HEK293 (cell line): ENCODE measurements at regions not wholly inside any gene's neighbourhood (a gene's known extent, or its start where the extent isn't known, plus 50 kb on each side); places are given as distances from the start of the nearest gene placed in this dataset.

Experiments
- CTCF ChIA-PET: fragments of 350-600 bp; formaldehyde crosslinking; extraction: SDS; loops from one replicate; lab custom pipeline; 2021; ENCODE audit warnings: antibody characterized with exemption; lab: Yijun Ruan, JAX
- POLR2A ChIA-PET: fragments of 300-600 bp; formaldehyde crosslinking; extraction: SDS; loops from one replicate; lab custom pipeline; 2020; ENCODE audit warnings: antibody characterized with exemption, inconsistent platforms; lab: Yijun Ruan, JAX
- H3K27ac ChIP-seq: fragments of 200-500 bp; sonication (Bioruptor generic); 2 replicates; pipeline ENCODE4 v1.5.1; 2014; ENCODE audit warnings: low read depth, low read length, control low read depth, inconsistent platforms; ENCODE audit errors: extremely low read depth
- H3K36me3 ChIP-seq, 2 experiments: fragments of 200-500 bp in 1 of 2; sonication (Bioruptor generic) in 1 of 2; 1 replicate in 1 of 2; 2 replicates in 1 of 2; pipeline ENCODE4 v1.5.1; 2014 to 2017; ENCODE audit warnings: inconsistent platforms in 2 of 2, low read length in 2 of 2; ENCODE audit not compliant: control insufficient read depth in 2 of 2, insufficient read depth in 1 of 2
- H3K4me1 ChIP-seq: fragments of 200-500 bp; sonication (Bioruptor generic); 2 replicates; pipeline ENCODE4 v1.5.1; 2014; ENCODE audit warnings: mild to moderate bottlenecking, low read length, inconsistent platforms; ENCODE audit not compliant: control insufficient read depth, insufficient read depth
- H3K4me3 ChIP-seq: 2 replicates; pipeline ENCODE4 v1.5.1; 2011; ENCODE audit warnings: low read depth, mild to moderate bottlenecking, control low read depth, low read length, moderate library complexity
- H3K9me3 ChIP-seq: fragments of 200-500 bp; sonication (Bioruptor generic); 2 replicates; pipeline ENCODE4 v1.5.1; 2014; ENCODE audit warnings: low read depth, low read length, inconsistent platforms; ENCODE audit not compliant: control insufficient read depth, insufficient read depth
- CTCF ChIP-seq: fragments of 450-650 bp; formaldehyde crosslinking; IDR thresholded peaks from 2 replicates; pipeline ENCODE4 v1.5.1; 2016; ENCODE audit warnings: missing biosample characterization, missing genetic modification characterization
- GLI4 ChIP-seq: fragments of 450-650 bp; formaldehyde crosslinking; IDR thresholded peaks from 2 replicates; pipeline ENCODE4 v1.5.1; 2016; ENCODE audit warnings: missing biosample characterization, missing genetic modification characterization
- KLF1 ChIP-seq: fragments of 450-650 bp; formaldehyde crosslinking; IDR thresholded peaks from 2 replicates; pipeline ENCODE4 v1.5.1; 2016; ENCODE audit warnings: missing biosample characterization, missing genetic modification characterization
- REST ChIP-seq: fragments of 450-650 bp; formaldehyde crosslinking; IDR thresholded peaks from 2 replicates; pipeline ENCODE4 v1.5.1; 2016; ENCODE audit warnings: missing biosample characterization, missing genetic modification characterization
- SCRT1 ChIP-seq: fragments of 450-650 bp; formaldehyde crosslinking; IDR thresholded peaks from 2 replicates; pipeline ENCODE4 v1.5.1; 2016; ENCODE audit warnings: missing biosample characterization, missing genetic modification characterization, borderline replicate concordance
- ZBTB17 ChIP-seq: fragments of 450-650 bp; formaldehyde crosslinking; IDR thresholded peaks from 2 replicates; pipeline ENCODE4 v1.5.1; 2016; ENCODE audit warnings: missing biosample characterization, missing genetic modification characterization
- ZBTB20 ChIP-seq: fragments of 450-650 bp; formaldehyde crosslinking; IDR thresholded peaks from 2 replicates; pipeline ENCODE4 v1.5.1; 2016; ENCODE audit warnings: missing biosample characterization, missing genetic modification characterization
- ZBTB26 ChIP-seq: fragments of 450-650 bp; formaldehyde crosslinking; optimal IDR thresholded peaks from 2 replicates; pipeline ENCODE3; 2016; ENCODE audit warnings: missing biosample characterization, mild to moderate bottlenecking, missing genetic modification characterization
- ZBTB7A ChIP-seq: fragments of 450-650 bp; formaldehyde crosslinking; IDR thresholded peaks from 2 replicates; pipeline ENCODE4 v1.5.1; 2016; ENCODE audit warnings: low read depth, missing biosample characterization, missing genetic modification characterization
- ZBTB8A ChIP-seq: fragments of 450-650 bp; formaldehyde crosslinking; IDR thresholded peaks from 2 replicates; pipeline ENCODE4 v1.5.1; 2016; ENCODE audit warnings: missing biosample characterization, missing genetic modification characterization
- ZNF19 ChIP-seq: fragments of 450-650 bp; formaldehyde crosslinking; IDR thresholded peaks from 2 replicates; pipeline ENCODE4; 2016; ENCODE audit warnings: missing biosample characterization, missing genetic modification characterization, low read depth
- ZNF23 ChIP-seq: fragments of 450-650 bp; formaldehyde crosslinking; IDR thresholded peaks from 2 replicates; pipeline ENCODE4 v1.5.1; 2016; ENCODE audit warnings: missing biosample characterization, missing genetic modification characterization, borderline replicate concordance
- ZNF48 ChIP-seq: fragments of 450-650 bp; formaldehyde crosslinking; IDR thresholded peaks from 2 replicates; pipeline ENCODE4 v1.5.1; 2016; ENCODE audit warnings: missing biosample characterization, missing genetic modification characterization
- ZNF555 ChIP-seq: fragments of 450-650 bp; formaldehyde crosslinking; conservative IDR thresholded peaks from 2 replicates; pipeline ENCODE4 v1.5.1; 2017; ENCODE audit warnings: missing biosample characterization, mild to moderate bottlenecking, missing genetic modification characterization, inconsistent platforms
- ZNF560 ChIP-seq: fragments of 450-650 bp; formaldehyde crosslinking; IDR thresholded peaks from 2 replicates; pipeline ENCODE4 v1.5.1; 2017; ENCODE audit warnings: missing biosample characterization, missing genetic modification characterization, borderline replicate concordance
- ZNF561 ChIP-seq: fragments of 450-650 bp; IDR thresholded peaks from 2 replicates; pipeline ENCODE4 v1.5.1; 2018; ENCODE audit warnings: missing biosample characterization, missing genetic modification characterization, borderline replicate concordance
- ZNF610 ChIP-seq: fragments of 450-650 bp; formaldehyde crosslinking; IDR thresholded peaks from 2 replicates; pipeline ENCODE4 v1.5.1; 2016; ENCODE audit warnings: missing biosample characterization, missing genetic modification characterization, borderline replicate concordance
- ZNF621 ChIP-seq: fragments of 450-650 bp; formaldehyde crosslinking; IDR thresholded peaks from 2 replicates; pipeline ENCODE4 v1.5.1; 2017; ENCODE audit warnings: missing biosample characterization, missing genetic modification characterization
- ZNF768 ChIP-seq: fragments of 450-650 bp; formaldehyde crosslinking; IDR thresholded peaks from 2 replicates; pipeline ENCODE4 v1.5.1; 2018; ENCODE audit warnings: missing biosample characterization, mild to moderate bottlenecking, missing genetic modification characterization

GRCh38 chr4:20580907-20581306, 119.4 kb upstream of the PACRGL start:
- Histone ChIP-seq H3K4me1 (no peaks in the 10 kb centered on the region), H3K9me3 (no peaks in the 10 kb centered on the region)
- no peak for TF ChIP-seq ZBTB7A (tag by site-specific recombination)
- TF ChIP-seq GLI4 (tag by site-specific recombination), result no peak
- TF ChIP-seq ZNF561 (tag by site-specific recombination), result no peak
- TF ChIP-seq ZNF621 (tag by site-specific recombination), result no peak
- no peak for TF ChIP-seq ZNF23 (tag by site-specific recombination)
- TF ChIP-seq ZNF560 (tag by site-specific recombination), result no peak
- TF ChIP-seq KLF1 (tag by site-specific recombination), result no peak
- TF ChIP-seq CTCF (tag by site-specific recombination), result no peak
- TF ChIP-seq ZBTB26 (tag by site-specific recombination), result no peak
- no peak for TF ChIP-seq REST (tag by site-specific recombination)
- no peak for TF ChIP-seq ZNF48 (tag by site-specific recombination)
- TF ChIP-seq ZNF768, result no peak
- no peak for TF ChIP-seq SCRT1 (tag by site-specific recombination)
- TF ChIP-seq ZNF555 (tag by site-specific recombination), result no peak
- no peak for TF ChIP-seq ZNF610 (tag by site-specific recombination)
- no peak for TF ChIP-seq ZBTB17 (tag by site-specific recombination)
- TF ChIP-seq, all 188 proteins: peak for 0
- ChIA-PET CTCF (no interaction called here), POLR2A (no interaction called here)
- Histone ChIP-seq H3K4me3 (no peak overlapping the region), H3K27ac (no peak overlapping the region), H3K36me3 (peaks cover 0 to 71% of the 10 kb centered on the region in 2 experiments; a peak in 1 of 3 replicates)

DNA sequence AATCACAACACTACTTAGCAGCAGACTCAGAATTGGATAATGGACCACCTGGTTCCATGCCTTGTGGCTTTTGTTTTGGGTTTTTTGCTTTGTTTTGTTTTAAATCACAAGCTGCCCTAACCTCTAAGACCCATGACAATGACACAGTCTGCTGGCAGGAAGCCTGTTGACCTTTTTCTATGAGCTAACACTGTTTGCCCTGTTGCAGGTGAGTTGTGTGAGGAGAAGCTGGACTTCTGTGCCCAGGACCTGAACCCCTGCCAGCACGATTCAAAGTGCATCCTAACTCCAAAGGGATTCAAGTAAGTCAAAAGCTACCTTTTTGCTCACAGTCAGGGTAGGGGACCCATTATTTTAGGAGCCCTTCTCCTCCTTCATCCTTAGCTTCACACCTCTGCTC, 110.8 kb upstream of the PACRGL start:
- ChIA-PET CTCF (no interaction called here), POLR2A (no interaction called here)
- H3K4me3 ChIP-seq, result no peak overlapping the region
- no peaks in the 10 kb centered on the region for H3K9me3 ChIP-seq
- no peak overlapping the region for H3K27ac ChIP-seq
- peaks cover 4 to 51% of the 10 kb centered on the region in 2 experiments; a peak in 2 of 3 replicates for H3K36me3 ChIP-seq
- TF ChIP-seq ZNF560 (tag by site-specific recombination) (no peak), ZBTB20 (no peak), ZNF19 (tag by site-specific recombination) (no peak), ZBTB8A (tag by site-specific recombination) (no peak)
- no peaks in the 10 kb centered on the region for H3K4me1 ChIP-seq
